ENCODE measurements at regions not wholly inside any gene's neighbourhood (a gene's known extent, or its start where the extent isn't known, plus 50 kb on each side); places are given as distances from the start of the nearest gene placed in this dataset.

GRCh38 chr10:78787125-78787524 lies 281.6 kb upstream of the ZMIZ1 start:
- DNase-seq: no peak

GRCh38 chr10:78794736-78795455 lies 273.9 kb upstream of the ZMIZ1 start:
- DNase-seq: no peak

- no peak for DNase-seq
These were observed 269.6 kb upstream of the ZMIZ1 start for GRCh38 chr10:78798976-78799730.

- DNase-seq: no peak
These were observed 268.8 kb upstream of the ZMIZ1 start for GRCh38 chr10:78800006-78800405.

GRCh38 chr10:78800535-78801320 lies 268.0 kb upstream of the ZMIZ1 start:
- DNase-seq: no peak

GRCh38 chr10:78802431-78802830 lies 266.3 kb upstream of the ZMIZ1 start:
- no peak for DNase-seq

GRCh38 chr10:78802866-78803265 lies 265.9 kb upstream of the ZMIZ1 start:
- no peak for DNase-seq

GRCh38 chr10:78803710-78804109 lies 265.1 kb upstream of the ZMIZ1 start:
- no peak for DNase-seq

GRCh38 chr10:78804411-78805032 lies 264.2 kb upstream of the ZMIZ1 start:
- no peak for DNase-seq

GRCh38 chr10:78805176-78805575 lies 263.6 kb upstream of the ZMIZ1 start:
- DNase-seq: no peak

- DNase-seq: no peak
These were observed 262.0 kb upstream of the ZMIZ1 start for GRCh38 chr10:78806681-78807221.

- DNase-seq: no peak
These were observed 261.1 kb upstream of the ZMIZ1 start for GRCh38 chr10:78807504-78808203.

GRCh38 chr10:78808286-78808685 lies 260.5 kb upstream of the ZMIZ1 start:
- DNase-seq: no peak

GRCh38 chr10:78808736-78809367 lies 259.9 kb upstream of the ZMIZ1 start:
- no peak for DNase-seq

- DNase-seq: no peak
These were observed 257.6 kb upstream of the ZMIZ1 start for GRCh38 chr10:78811174-78811573.

GRCh38 chr10:78812571-78813318 lies 256.0 kb upstream of the ZMIZ1 start:
- no peak for DNase-seq

GRCh38 chr10:78813526-78813925 lies 255.2 kb upstream of the ZMIZ1 start:
- no peak for DNase-seq

- DNase-seq: no peak
These were observed 254.8 kb upstream of the ZMIZ1 start for GRCh38 chr10:78813998-78814399.

GRCh38 chr10:78814407-78814806 lies 254.4 kb upstream of the ZMIZ1 start:
- DNase-seq: no peak

GRCh38 chr10:78815702-78816334 lies 252.9 kb upstream of the ZMIZ1 start:
- DNase-seq: no peak

GRCh38 chr10:78817361-78817760 lies 251.4 kb upstream of the ZMIZ1 start:
- DNase-seq: no peak

Measured in stimulated activated CD8-positive, alpha-beta memory T cell treated with anti-CD3 and anti-CD28 coated beads, Interleukin-4, amount 100 ng/mL, for 48 hours (primary cell).